ENCODE measurements at regions not wholly inside any gene's neighbourhood (a gene's known extent, or its start where the extent isn't known, plus 50 kb on each side); places are given as distances from the start of the nearest gene placed in this dataset.

DNA sequence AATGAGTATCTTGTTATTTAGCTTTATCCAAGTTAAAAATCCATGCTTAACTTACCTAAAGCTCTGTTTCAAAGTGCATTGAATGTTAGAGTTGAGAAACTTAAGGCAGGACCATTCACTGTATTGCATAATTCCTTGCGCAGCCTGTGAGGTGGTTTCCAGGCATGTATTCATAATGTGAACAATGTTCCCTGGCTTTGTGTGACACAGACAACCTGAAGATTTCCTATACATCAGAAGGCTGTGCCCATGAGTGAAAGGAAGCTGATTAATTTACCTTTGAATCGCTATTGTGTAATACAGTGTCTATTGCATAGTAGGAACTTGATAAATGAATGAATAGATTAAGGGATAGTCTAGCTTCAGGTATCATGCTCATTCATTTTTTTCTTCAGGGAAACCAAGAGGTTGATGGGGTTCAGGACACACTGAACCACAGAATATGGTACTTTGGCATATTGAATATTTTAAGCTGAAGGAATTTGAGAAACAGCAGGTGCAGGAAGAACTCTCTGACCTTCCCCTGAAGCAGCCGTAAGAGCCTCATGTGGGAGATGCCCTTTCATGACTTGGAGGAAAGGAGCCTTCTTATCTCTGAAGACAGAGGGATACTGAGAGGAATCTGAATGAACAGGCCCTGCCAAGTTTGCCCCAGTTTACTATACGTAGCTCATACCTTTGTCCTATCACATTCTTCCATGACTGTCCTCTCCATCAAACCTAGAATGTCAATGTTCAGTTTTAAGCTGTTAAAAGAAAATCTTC lies 88.6 kb upstream of the GNG12 start:
- no peaks in the 10 kb centered on the region for H3K27me3 ChIP-seq (replicated peaks; ENCODE audit: insufficient read depth)
- no peak overlapping the region for H3K27ac ChIP-seq
- ATAC-seq (ENCODE audit: insufficient number of reproducible peaks, low FRiP score, low read depth): no peak
- H3K36me3 ChIP-seq: no peaks in the 10 kb centered on the region
- TF ChIP-seq, protein P1, sequence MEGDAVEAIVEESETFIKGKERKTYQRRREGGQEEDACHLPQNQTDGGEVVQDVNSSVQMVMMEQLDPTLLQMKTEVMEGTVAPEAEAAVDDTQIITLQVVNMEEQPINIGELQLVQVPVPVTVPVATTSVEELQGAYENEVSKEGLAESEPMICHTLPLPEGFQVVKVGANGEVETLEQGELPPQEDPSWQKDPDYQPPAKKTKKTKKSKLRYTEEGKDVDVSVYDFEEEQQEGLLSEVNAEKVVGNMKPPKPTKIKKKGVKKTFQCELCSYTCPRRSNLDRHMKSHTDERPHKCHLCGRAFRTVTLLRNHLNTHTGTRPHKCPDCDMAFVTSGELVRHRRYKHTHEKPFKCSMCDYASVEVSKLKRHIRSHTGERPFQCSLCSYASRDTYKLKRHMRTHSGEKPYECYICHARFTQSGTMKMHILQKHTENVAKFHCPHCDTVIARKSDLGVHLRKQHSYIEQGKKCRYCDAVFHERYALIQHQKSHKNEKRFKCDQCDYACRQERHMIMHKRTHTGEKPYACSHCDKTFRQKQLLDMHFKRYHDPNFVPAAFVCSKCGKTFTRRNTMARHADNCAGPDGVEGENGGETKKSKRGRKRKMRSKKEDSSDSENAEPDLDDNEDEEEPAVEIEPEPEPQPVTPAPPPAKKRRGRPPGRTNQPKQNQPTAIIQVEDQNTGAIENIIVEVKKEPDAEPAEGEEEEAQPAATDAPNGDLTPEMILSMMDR (IDR thresholded peaks at IDR 0.05): no peak
- H3K4me3 ChIP-seq: no peak overlapping the region
- no peak for DNase-seq (ENCODE audit: low spot score)
- no peaks in the 10 kb centered on the region for H3K4me1 ChIP-seq (ENCODE audit: control insufficient read depth in 1 of 2, low read depth in 2 of 2)
- no peaks in the 10 kb centered on the region for H3K9me3 ChIP-seq

DNA sequence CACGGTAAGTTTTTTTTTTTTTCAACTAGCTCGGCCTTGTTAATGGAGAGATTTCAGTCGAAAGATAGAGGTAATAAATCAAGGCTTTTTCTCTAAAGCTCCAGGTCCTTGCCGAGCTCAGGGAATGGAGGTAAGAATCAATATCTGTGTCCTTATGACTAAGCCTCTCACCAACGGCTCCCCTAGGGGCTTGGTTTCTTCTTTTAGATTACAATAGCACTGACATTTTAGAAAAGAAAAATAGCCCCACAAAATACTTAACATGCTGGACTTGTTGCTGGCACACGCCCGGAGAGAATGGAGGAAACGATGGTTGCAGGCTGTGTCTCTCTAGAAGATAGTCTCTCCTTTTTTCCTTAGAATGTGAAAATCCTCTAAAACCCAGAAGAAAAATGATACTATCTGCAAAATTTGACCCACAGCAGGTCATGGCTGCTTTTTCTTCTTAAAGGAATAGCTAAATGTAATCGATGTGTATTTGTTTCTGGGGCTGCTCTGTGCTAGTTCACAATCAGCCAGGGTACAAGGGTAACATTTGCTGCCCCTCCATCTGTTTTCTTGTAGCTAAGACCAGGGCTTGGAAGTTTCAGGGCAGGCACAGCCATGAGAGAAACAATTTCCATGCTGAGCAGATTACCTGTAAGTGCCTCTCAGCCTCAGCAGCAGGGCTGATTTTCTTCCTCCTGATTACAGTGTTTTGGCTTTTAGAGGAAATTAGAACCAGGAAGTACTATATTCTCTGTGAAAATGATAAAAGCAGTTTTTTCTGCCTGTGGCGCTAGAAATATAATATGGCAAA lies 86.2 kb upstream of the GNG12 start:
- Histone ChIP-seq H3K4me3 (no peak overlapping the region), H3K27ac (no peak overlapping the region), H3K4me1 (ENCODE audit: control insufficient read depth in 1 of 2, low read depth in 2 of 2) (no peaks in the 10 kb centered on the region), H3K36me3 (no peaks in the 10 kb centered on the region), H3K9me3 (no peaks in the 10 kb centered on the region), H3K27me3 (replicated peaks; ENCODE audit: insufficient read depth) (no peaks in the 10 kb centered on the region)
- DNase-seq (ENCODE audit: low spot score) (no peak), ATAC-seq (ENCODE audit: insufficient number of reproducible peaks, low FRiP score, low read depth) (no peak)
- TF ChIP-seq, protein P1 (IDR thresholded peaks at IDR 0.05): no peak

DNA sequence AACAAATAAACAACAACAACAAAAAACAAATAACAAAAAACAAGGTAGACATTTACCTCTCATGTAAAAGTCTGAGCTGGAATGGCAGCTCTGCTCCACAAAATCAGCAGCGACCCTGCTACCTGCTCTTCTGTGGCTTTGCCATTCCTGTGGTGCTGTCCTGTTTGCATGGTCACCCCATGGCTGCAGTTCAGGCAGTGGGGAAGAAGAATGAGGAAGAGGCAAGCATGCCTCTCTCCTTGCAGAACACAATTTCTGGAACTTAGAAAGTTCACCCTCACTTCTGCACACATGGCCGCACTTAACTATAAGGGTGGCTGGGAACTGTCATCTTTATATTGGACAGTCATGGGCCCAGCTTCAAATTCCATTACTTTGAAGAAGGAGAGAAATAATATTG lies 84.8 kb upstream of the GNG12 start:
- DNase-seq (ENCODE audit: low spot score) (no peak), ATAC-seq (ENCODE audit: insufficient number of reproducible peaks, low FRiP score, low read depth) (no peak)
- H3K4me1 ChIP-seq (ENCODE audit: control insufficient read depth in 1 of 2, low read depth in 2 of 2): no peaks in the 10 kb centered on the region
- TF ChIP-seq, protein P1 (IDR thresholded peaks at IDR 0.05): no peak
- no peak overlapping the region for H3K27ac ChIP-seq
- no peaks in the 10 kb centered on the region for H3K36me3 ChIP-seq
- H3K9me3 ChIP-seq: no peaks in the 10 kb centered on the region
- no peak overlapping the region for H3K4me3 ChIP-seq
- H3K27me3 ChIP-seq (replicated peaks; ENCODE audit: insufficient read depth): no peaks in the 10 kb centered on the region

DNA sequence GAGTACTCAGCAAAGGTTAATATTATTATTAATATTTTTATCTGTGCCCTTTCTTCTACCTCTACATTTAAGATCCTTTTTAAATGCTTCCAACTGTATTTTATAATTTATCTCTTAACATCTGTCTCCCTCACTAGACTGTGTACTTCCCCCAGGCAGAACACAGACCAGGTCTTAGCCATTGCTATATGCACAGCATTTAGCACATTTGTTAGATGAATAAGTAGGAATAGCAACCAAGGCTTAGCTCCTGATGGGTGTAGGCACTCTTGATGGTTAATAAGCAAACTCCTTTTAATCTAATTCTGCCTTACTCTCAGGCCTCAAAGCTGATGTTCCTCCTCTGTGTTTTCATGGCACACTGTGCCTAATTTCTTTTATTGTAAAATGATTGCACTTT lies 83.7 kb upstream of the GNG12 start:
- no peaks in the 10 kb centered on the region for H3K4me1 ChIP-seq (ENCODE audit: control insufficient read depth in 1 of 2, low read depth in 2 of 2)
- no peaks in the 10 kb centered on the region for H3K9me3 ChIP-seq
- H3K4me3 ChIP-seq: no peak overlapping the region
- ATAC-seq (ENCODE audit: insufficient number of reproducible peaks, low FRiP score, low read depth) (no peak), DNase-seq (ENCODE audit: low spot score) (no peak)
- H3K27ac ChIP-seq: no peak overlapping the region
- H3K36me3 ChIP-seq: no peaks in the 10 kb centered on the region
- TF ChIP-seq, protein P1 (IDR thresholded peaks at IDR 0.05): no peak
- H3K27me3 ChIP-seq (replicated peaks; ENCODE audit: insufficient read depth): no peaks in the 10 kb centered on the region

DNA sequence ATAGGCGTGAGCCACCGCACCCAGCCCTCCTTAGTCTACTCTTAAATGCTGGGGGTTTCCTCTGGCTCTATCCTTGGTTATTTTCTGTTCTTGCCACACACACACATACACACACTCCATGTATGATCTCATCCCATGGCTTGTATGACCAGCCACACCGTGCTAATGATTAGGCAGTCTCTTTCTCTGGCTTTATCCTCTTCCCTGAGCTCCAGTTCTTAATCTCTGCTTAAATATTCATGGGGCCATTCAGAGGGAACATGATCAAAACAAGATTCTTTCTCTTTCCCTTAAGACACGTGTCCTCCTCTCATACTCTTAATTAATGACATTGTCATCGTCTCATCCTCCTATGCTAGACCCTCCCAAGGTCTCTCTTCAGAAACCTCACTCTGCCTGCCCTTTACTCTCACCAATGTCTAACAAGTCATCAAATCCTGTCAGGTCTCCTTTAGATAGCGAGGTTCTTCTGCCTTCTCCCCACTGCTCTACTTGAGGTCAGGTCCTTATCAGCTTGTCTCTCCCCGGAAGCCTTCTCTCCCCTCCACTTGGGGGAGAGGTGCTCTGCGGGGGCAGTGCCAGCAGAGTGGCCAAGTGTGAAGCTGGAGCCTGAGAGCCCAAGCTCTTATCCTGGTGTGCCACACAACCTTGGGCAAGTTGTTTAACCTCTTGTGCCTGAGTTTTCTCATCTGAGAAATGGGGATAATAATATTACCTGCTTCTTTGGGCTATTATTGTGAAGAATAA lies 83.0 kb upstream of the GNG12 start:
- ATAC-seq (ENCODE audit: insufficient number of reproducible peaks, low FRiP score, low read depth): no peak

More for the DNA sequence above, 83.0 kb upstream of the GNG12 start:
- Histone ChIP-seq H3K36me3 (no peaks in the 10 kb centered on the region), H3K27me3 (replicated peaks; ENCODE audit: insufficient read depth) (no peaks in the 10 kb centered on the region), H3K9me3 (no peaks in the 10 kb centered on the region), H3K27ac (no peak overlapping the region), H3K4me1 (ENCODE audit: control insufficient read depth in 1 of 2, low read depth in 2 of 2) (no peaks in the 10 kb centered on the region), H3K4me3 (no peak overlapping the region)
- no peak for DNase-seq (ENCODE audit: low spot score)
- TF ChIP-seq, protein P1 (IDR thresholded peaks at IDR 0.05): no peak
